NCI-H1694 treated with DMSO at 0.1 percent for 48 hours (cell line): ENCODE measurements at regions not wholly inside any gene's neighbourhood (a gene's known extent, or its start where the extent isn't known, plus 50 kb on each side); places are given as distances from the start of the nearest gene placed in this dataset.

Source experiments
- DNase-seq: peaks from one replicate; lab custom pipeline; 2025; lab: John Stamatoyannopoulos, UW

DNA sequence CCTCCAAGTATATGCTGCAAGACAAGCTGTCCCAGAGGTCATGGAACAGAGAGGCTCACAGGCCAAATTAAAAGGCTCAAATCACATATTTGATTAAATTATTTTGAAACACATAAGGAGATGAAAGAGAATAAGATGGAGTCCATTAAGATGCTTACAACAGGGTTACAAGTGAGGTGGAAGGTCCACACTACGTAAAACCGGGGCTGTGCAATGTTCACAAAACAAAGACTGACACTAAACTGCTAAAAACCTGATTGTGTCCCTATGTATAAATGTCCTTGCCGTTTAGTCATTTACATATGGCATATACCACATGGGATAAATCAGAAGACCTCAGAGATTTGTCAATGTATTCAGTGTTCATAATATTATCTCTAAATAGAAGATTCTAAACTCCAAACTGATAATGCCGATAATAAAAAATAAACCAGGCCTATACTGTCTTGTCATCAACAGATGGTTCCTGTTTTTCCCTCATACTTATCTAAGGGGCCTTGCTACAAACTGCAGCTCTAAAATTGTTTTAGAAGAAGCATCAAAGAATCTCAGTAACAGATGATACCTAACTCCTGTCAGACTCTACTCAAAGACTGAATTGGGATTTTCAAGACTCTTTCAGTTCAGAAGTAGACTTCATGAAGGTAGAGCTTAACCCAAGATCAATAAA lies 51.8 kb upstream of the RIPOR2 start:
- no peak for DNase-seq

DNA sequence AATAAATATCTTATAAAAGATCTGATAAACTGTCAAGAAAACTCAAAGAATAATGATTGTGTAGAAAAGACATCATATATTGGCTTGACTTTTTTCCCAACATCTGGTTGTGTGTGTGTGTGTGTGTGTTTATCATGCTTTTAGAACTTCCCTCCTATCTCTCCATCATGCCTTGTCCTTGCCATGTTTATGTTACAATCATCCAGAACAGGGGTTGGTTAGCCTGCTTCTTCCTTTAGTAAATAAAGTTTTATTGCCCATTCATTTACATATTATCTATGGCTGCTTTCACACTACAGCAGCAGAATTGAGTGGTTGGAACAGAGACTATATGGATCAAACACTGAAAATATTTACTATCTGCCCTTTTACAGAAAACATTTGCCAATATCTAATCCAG lies 52.8 kb upstream of the RIPOR2 start:
- DNase-seq: no peak

DNA sequence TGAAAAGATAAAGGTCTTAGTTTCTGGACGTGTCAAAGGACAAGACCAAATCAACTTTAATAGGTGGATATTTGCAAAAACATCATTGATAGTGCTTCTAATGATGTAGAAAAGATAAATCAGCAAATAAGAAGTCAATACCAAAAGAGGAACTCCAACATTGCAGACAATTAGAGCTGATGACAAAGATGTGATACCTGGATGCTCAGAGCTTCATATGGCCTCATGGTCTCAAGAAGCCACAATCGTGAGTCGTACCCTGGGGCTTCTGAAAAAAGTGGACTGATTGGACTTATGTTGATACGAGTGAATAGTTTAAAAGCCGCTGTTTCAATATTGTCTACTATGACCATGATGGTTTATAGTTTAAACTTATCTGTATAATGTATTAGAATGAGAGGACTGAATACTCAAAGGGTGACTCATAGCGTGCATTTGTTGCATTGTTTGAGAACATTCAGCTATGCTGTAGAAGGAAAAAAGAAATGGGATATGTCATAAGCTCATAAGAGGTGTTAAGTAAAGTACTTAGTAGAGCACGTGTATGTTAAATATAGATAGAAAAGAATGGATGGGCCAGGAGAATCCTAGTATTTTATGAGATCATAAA lies 54.6 kb upstream of the RIPOR2 start:
- DNase-seq: no peak

GRCh38 chr6:24990944-24991809 lies 55.4 kb upstream of the RIPOR2 start:
- no peak for DNase-seq

- DNase-seq: peak; percentile 52
Observed at GRCh38 chr6:24991810-24992467, 56.2 kb upstream of the RIPOR2 start.

GRCh38 chr6:24994812-24995211 lies 59.1 kb upstream of the RIPOR2 start:
- no peak for DNase-seq

DNA sequence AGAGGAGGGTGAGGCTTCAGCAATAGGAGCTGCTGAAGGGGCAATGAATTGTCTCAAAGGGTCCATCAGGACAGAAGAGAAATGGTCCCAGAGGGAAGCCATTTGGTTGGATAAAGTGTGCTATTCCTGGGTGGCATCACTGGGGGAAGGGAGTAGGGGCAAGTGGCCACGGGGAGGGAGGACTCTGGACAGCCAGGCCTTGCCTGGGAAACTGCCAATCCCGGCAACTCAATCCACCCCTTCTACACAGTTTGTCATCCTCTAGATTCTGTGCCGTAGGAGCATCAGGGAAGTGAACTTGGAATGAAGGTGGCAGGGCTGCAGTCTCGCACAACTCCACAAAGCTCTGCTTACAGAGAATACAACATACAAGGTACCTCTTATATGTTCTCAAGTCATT lies 59.5 kb upstream of the RIPOR2 start:
- DNase-seq: no peak

GRCh38 chr6:24996269-24996836 lies 60.6 kb upstream of the RIPOR2 start:
- DNase-seq: no peak

GRCh38 chr6:24997231-24997630 lies 61.5 kb upstream of the RIPOR2 start:
- no peak for DNase-seq

DNA sequence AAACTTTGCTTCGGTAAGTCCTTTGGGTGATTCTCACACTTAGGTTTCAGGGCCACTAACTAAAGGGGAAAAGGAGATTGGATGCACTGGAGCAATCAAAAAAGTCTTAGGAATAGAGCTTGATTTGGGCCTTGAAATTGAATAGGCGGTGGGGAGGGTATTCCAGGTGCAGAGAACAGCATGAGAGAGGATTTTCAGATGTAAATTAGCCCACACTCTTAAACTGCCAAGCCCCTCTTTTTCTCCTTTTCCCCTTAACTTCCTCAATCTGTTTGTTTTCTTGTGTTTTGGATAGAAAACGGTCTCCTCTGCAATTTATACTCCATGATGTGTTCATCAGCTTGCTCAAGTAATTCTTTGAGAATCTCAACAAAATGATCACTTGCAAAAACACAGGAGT lies 62.1 kb upstream of the RIPOR2 start:
- no peak for DNase-seq

- no peak for DNase-seq
Observed at GRCh38 chr6:25002326-25003091, 66.7 kb upstream of the RIPOR2 start.

DNA sequence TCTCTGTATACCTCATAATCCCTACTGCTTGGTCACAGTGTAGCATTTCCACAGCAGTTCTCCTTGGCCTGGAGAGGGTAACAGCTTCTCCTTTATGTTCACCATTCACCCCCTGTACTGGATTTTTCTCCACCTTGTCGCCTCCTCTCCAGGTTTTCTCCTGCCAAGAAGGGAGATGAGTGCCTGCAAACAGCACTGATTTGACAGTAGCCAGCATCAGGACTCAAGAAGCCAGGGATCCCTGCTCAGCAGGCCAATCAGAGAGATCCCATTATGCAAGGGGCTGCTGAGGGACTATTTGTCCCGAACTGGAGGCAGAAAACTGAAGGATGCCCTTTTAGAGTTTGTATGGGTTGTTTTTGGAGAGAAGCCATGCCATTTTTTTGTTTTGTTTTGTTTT lies 68.6 kb upstream of the RIPOR2 start:
- DNase-seq: no peak

DNA sequence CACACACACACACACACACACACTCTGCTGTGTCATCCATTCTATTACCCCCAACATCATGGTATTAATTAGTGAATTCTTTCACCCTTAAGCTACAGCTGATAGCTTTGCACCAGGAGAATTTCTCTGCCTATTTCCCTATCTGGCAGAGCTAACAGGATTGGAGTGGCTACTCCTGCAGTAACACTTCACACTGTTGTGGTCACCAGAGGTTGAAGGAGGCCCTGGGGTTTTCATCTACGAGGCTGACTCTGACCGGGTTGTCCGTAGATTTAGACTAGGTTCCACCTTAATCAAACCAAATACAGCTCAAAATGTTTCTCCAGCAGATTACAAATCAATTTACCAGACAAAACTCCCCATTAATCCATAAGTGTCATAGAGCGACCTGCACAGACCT lies 69.2 kb upstream of the RIPOR2 start:
- DNase-seq: no peak

DNA sequence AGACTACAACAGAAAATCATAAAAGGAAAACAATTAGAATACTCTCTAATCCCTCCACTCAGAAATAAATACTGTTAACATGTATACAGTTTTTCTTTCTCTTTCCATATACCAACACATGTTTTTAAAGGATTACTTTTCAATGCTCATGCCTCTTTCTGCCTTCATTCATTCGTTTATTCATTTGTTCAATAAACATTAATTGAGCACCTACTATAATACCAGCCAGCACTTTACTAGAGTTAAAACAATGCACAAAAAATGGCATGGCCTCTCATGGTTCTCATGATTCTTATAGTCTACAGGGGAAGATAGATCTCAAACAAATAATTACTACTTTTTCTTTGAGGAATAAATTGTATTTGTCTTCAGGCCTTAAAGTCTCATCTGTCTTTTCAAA lies 70.3 kb upstream of the RIPOR2 start:
- no peak for DNase-seq

GRCh38 chr6:25006565-25007001 lies 70.8 kb upstream of the RIPOR2 start:
- DNase-seq: no peak

DNA sequence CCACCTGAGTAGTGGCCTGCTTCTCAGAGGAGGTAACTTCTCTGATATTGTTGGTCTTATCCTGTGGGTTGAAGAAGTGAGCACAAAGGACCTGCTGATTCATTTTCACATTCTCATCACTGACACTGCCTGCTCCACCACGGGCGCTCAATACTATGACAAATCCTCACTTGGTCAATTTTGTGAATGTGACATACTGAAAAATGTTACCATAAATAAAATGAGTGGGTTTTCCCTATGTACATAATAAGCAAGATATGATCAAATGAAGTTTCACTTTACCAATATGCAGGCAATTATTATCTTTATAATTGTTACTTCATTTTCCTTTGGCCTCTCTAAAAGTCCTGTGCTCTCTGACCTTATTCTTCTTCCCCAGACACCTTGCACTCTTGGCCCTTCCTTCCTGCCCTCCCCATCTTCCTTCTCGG lies 71.5 kb upstream of the RIPOR2 start:
- DNase-seq: no peak

- no peak for DNase-seq
Observed at GRCh38 chr6:25008707-25009392, 73.1 kb upstream of the RIPOR2 start.

DNA sequence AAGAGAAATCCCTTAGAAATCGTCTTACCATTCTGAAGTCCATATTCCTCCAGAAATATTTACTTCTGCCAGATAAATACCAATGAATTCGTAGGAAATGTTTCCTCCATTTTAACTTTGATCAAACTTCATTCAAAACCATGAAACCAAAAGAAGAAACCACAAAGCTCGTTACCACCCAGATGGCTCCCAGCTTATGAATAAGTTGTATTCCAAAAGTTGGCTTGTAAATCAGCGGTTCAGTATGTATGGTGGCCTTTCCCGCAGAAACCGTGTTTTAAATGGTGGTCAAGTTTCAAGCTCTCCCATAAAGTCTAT lies 73.6 kb upstream of the RIPOR2 start:
- no peak for DNase-seq

DNA sequence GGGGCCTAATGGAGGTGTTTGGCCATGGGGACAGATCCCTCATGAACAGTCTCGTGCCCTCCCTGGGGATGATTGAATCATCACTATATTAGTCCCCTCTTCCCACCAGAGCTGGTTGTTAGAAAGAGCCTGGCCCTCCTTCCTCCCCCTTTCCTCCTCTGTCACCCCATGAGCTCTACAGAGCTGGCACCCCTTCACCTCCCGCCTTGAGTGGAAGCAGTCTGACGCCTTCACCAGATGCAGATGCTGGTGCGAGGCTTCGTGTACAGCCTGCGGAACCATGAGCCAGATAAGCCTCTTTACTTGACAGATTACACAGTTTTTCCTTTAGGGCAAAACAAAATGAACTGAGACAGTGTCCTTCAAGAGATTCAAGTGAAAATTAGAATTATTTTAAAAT lies 74.4 kb upstream of the RIPOR2 start:
- DNase-seq: no peak

GRCh38 chr6:25010902-25011625 lies 75.3 kb upstream of the RIPOR2 start:
- no peak for DNase-seq
